ENCODE measurements at regions not wholly inside any gene's neighbourhood (a gene's known extent, or its start where the extent isn't known, plus 50 kb on each side); places are given as distances from the start of the nearest gene placed in this dataset.

DNA sequence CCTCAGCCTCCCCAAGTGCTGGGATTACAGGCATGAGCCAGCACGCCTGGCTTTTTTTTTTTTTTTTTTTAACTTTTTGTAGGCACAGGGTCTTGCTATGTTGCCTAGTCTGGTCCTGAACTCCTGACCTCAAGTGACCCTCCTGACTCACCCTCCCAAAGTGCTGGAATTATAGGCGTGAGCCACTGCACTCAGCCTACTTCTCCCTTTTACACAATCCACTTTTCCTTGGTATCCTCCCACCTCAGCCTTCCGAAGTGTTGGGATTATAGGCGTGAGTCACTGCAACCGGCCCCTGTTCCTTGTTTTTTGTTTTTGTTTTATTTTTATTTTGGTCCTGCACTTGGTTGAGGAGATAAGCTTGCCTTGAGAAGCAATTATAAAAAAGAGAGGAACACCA lies 75.9 kb upstream of the KMT2C start:
- TF ChIP-seq JUNB (IDR thresholded peaks at IDR 0.05; ENCODE audit: unreplicated experiment) (no peak), CREB1 (CRISPR knock-in tag; IDR thresholded peaks at IDR 0.05; ENCODE audit: low read depth) (no peak), POLR2AphosphoS5 (IDR thresholded peaks at IDR 0.05; ENCODE audit: low read depth) (no peak), EZH2 (IDR thresholded peaks at IDR 0.05; ENCODE audit: low read depth, unreplicated experiment) (no peak)
- TF ChIP-seq, protein P1, sequence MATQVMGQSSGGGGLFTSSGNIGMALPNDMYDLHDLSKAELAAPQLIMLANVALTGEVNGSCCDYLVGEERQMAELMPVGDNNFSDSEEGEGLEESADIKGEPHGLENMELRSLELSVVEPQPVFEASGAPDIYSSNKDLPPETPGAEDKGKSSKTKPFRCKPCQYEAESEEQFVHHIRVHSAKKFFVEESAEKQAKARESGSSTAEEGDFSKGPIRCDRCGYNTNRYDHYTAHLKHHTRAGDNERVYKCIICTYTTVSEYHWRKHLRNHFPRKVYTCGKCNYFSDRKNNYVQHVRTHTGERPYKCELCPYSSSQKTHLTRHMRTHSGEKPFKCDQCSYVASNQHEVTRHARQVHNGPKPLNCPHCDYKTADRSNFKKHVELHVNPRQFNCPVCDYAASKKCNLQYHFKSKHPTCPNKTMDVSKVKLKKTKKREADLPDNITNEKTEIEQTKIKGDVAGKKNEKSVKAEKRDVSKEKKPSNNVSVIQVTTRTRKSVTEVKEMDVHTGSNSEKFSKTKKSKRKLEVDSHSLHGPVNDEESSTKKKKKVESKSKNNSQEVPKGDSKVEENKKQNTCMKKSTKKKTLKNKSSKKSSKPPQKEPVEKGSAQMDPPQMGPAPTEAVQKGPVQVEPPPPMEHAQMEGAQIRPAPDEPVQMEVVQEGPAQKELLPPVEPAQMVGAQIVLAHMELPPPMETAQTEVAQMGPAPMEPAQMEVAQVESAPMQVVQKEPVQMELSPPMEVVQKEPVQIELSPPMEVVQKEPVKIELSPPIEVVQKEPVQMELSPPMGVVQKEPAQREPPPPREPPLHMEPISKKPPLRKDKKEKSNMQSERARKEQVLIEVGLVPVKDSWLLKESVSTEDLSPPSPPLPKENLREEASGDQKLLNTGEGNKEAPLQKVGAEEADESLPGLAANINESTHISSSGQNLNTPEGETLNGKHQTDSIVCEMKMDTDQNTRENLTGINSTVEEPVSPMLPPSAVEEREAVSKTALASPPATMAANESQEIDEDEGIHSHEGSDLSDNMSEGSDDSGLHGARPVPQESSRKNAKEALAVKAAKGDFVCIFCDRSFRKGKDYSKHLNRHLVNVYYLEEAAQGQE (IDR thresholded peaks at IDR 0.05; ENCODE audit: unreplicated experiment), result no peak
- no peaks in the 10 kb centered on the region for H3K4me1 ChIP-seq (ENCODE audit: insufficient read depth)
- H3K4me3 ChIP-seq, result no peak overlapping the region
- no peaks in the 10 kb centered on the region for H3F3A ChIP-seq (replicated peaks; ENCODE audit: low read depth)
- Mint-ChIP-seq H3K9me3 (no peaks in the 10 kb centered on the region; the same call in 2 of the 3 replicates), H3K27ac (no peak overlapping the region), H3K4me3 (no peak overlapping the region), H3K27me3 (ENCODE audit: insufficient read depth, low read depth, poor library complexity) (peaks cover 4% of the 10 kb centered on the region), H3K4me1 (no peaks in the 10 kb centered on the region), H3K36me3 (ENCODE audit: low read depth) (no peaks in the 10 kb centered on the region; the same call in 2 of the 3 replicates)
- no peak overlapping the region for H3K27ac ChIP-seq (ENCODE audit: low read depth)
- H4K20me1 ChIP-seq (replicated peaks; ENCODE audit: insufficient read depth), result no peaks in the 10 kb centered on the region
- no peak overlapping the region for H2AFZ ChIP-seq
- no peaks in the 10 kb centered on the region; the same call in 1 of the 2 replicates for H3K9me2 ChIP-seq (ENCODE audit: insufficient read depth)
- no peaks in the 10 kb centered on the region for H3K79me2 ChIP-seq (replicated peaks; ENCODE audit: insufficient read depth)
- no peak for ATAC-seq
- DNase-seq (ENCODE audit: low spot score), result no peak
- H3K36me3 ChIP-seq (ENCODE audit: insufficient read depth), result no peaks in the 10 kb centered on the region
- H3K27me3 ChIP-seq (ENCODE audit: insufficient read depth), result no peaks in the 10 kb centered on the region
- no peak overlapping the region for H3K4me2 ChIP-seq

DNA sequence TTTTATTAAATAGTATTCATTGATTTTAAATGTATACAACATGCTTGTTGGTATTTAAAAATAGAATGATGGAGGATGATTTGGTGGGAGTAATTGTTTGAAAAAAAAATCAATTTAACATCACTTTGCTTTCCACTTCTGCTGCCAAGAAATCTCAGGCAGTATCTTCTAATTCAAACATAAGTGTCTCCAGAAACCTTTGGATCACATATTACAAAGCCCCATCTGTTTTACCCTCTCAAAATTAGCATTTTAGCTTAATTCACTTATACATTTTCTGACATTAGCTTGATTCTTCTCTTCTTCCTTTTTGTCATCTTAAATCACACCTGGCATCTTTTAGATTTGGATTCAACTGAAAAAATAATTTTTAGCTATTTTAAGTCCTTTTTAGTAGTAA lies 72.9 kb upstream of the KMT2C start:
- H3K4me1 Mint-ChIP-seq, result no peaks in the 10 kb centered on the region
- no peak overlapping the region for H2AFZ ChIP-seq
- DNase-seq (ENCODE audit: low spot score) (no peak), ATAC-seq (no peak)
- H4K20me1 ChIP-seq (replicated peaks; ENCODE audit: insufficient read depth), result no peaks in the 10 kb centered on the region
- H3F3A ChIP-seq (replicated peaks; ENCODE audit: low read depth), result no peaks in the 10 kb centered on the region
- H3K27ac ChIP-seq (ENCODE audit: low read depth), result no peak overlapping the region
- H3K9me2 ChIP-seq (ENCODE audit: insufficient read depth), result no peaks in the 10 kb centered on the region
- no peaks in the 10 kb centered on the region for H3K27me3 ChIP-seq (ENCODE audit: insufficient read depth)
- H3K27me3 Mint-ChIP-seq (ENCODE audit: insufficient read depth, low read depth, poor library complexity), result peaks cover 4% of the 10 kb centered on the region
- no peaks in the 10 kb centered on the region for H3K36me3 ChIP-seq (ENCODE audit: insufficient read depth)
- TF ChIP-seq EZH2phosphoT487 (IDR thresholded peaks at IDR 0.05; ENCODE audit: unreplicated experiment) (no peak), ZNF331 (CRISPR knock-in tag; IDR thresholded peaks at IDR 0.05; ENCODE audit: low read depth) (no peak), CREB1 (CRISPR knock-in tag; IDR thresholded peaks at IDR 0.05; ENCODE audit: low read depth) (no peak)
- no peak overlapping the region for H3K27ac Mint-ChIP-seq
- no peaks in the 10 kb centered on the region; the same call in 2 of the 3 replicates for H3K9me3 Mint-ChIP-seq
- no peak overlapping the region for H3K4me3 ChIP-seq
- H3K79me2 ChIP-seq (replicated peaks; ENCODE audit: insufficient read depth), result no peaks in the 10 kb centered on the region
- no peak overlapping the region for H3K4me3 Mint-ChIP-seq
- no peaks in the 10 kb centered on the region for H3K36me3 Mint-ChIP-seq (ENCODE audit: low read depth)
- H3K4me2 ChIP-seq, result no peak overlapping the region
- H3K4me1 ChIP-seq (ENCODE audit: insufficient read depth), result no peaks in the 10 kb centered on the region

DNA sequence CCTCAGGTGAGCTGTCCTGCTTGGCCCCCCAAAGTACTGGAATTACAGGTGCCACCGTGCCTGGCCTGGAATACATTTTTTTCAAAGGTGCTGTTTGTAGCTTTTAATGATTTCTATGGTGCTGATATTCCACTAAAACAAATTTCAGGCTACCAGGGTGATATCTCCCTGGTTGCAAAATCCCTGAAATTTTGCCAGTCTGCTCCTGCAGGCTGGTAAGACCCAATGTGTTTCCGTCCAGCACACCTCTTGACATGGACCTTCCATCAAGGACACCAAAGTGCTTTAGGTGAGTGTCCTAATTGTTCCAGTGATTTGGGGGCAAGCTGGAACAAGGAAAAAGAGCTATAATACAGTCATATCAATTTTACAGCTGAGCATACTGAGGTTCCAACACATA lies 69.8 kb upstream of the KMT2C start:
- Mint-ChIP-seq H3K27me3 (ENCODE audit: insufficient read depth, low read depth, poor library complexity) (peaks cover 2% of the 10 kb centered on the region), H3K4me1 (no peaks in the 10 kb centered on the region), H3K9me3 (no peaks in the 10 kb centered on the region), H3K4me3 (no peak overlapping the region), H3K36me3 (ENCODE audit: low read depth) (no peaks in the 10 kb centered on the region), H3K27ac (no peak overlapping the region)
- H3K4me2 ChIP-seq, result no peak overlapping the region
- no peaks in the 10 kb centered on the region for H3K27me3 ChIP-seq (ENCODE audit: insufficient read depth)
- no peak for TF ChIP-seq POLR2AphosphoS5 (IDR thresholded peaks at IDR 0.05; ENCODE audit: low read depth)
- H2AFZ ChIP-seq, result no peak overlapping the region
- no peaks in the 10 kb centered on the region for H3K79me2 ChIP-seq (replicated peaks; ENCODE audit: insufficient read depth)
- H3K4me1 ChIP-seq (ENCODE audit: insufficient read depth), result no peaks in the 10 kb centered on the region
- no peak overlapping the region for H3K27ac ChIP-seq (ENCODE audit: low read depth)
- DNase-seq (ENCODE audit: low spot score) (no peak), ATAC-seq (no peak)
- no peaks in the 10 kb centered on the region for H4K20me1 ChIP-seq (replicated peaks; ENCODE audit: insufficient read depth)
- H3F3A ChIP-seq (replicated peaks; ENCODE audit: low read depth), result no peaks in the 10 kb centered on the region
- no peaks in the 10 kb centered on the region for H3K9me2 ChIP-seq (ENCODE audit: insufficient read depth)
- no peak overlapping the region for H3K4me3 ChIP-seq
- no peaks in the 10 kb centered on the region for H3K36me3 ChIP-seq (ENCODE audit: insufficient read depth)
